Activated CD8-positive, alpha-beta memory T cell treated with anti-CD3 and anti-CD28 coated beads for 1 hour (primary cell): ENCODE measurements at regions not wholly inside any gene's neighbourhood (a gene's known extent, or its start where the extent isn't known, plus 50 kb on each side); places are given as distances from the start of the nearest gene placed in this dataset.
A peak's percentile ranks its signal among the peaks of the same experiment; 100 is the strongest.

Experiments
- DNase-seq, 2 donors: peaks; one replicate each; pipeline ENCODE4 v3.0.0-alpha.2; 2020; ENCODE audit warnings: low read depth in 1 of 2; ENCODE audit errors: extremely low read depth in 1 of 2

GRCh38 chr2:64767670-64768468 lies 114.2 kb upstream of the SERTAD2 start:
- DNase-seq: peak in 1 of 2 donors; percentile 56

GRCh38 chr2:64768491-64769005 lies 114.8 kb upstream of the SERTAD2 start:
- no peak for DNase-seq

- DNase-seq: no peak
Observed at GRCh38 chr2:64769392-64770044, 115.8 kb upstream of the SERTAD2 start.

GRCh38 chr2:64770137-64770780 lies 116.5 kb upstream of the SERTAD2 start:
- DNase-seq: no peak

GRCh38 chr2:64770781-64771334 lies 117.1 kb upstream of the SERTAD2 start:
- no peak for DNase-seq

- DNase-seq: no peak
Observed at GRCh38 chr2:64771737-64772136, 118.0 kb upstream of the SERTAD2 start.

- no peak for DNase-seq
Observed at GRCh38 chr2:64773461-64774118, 119.9 kb upstream of the SERTAD2 start.

GRCh38 chr2:64777841-64778240 lies 124.1 kb upstream of the SERTAD2 start:
- no peak for DNase-seq

GRCh38 chr2:64779117-64779690 lies 125.5 kb upstream of the SERTAD2 start:
- no peak for DNase-seq

- DNase-seq: no peak
Observed at GRCh38 chr2:64780041-64780440, 126.3 kb upstream of the SERTAD2 start.

- DNase-seq: no peak
Observed at GRCh38 chr2:64781711-64782390, 128.1 kb upstream of the SERTAD2 start.

- DNase-seq: no peak
Observed at GRCh38 chr2:64784168-64785061, 130.7 kb upstream of the SERTAD2 start.

GRCh38 chr2:64785245-64785644 lies 131.5 kb upstream of the SERTAD2 start:
- DNase-seq: no peak

- no peak for DNase-seq
Observed at GRCh38 chr2:64786343-64787018, 132.8 kb upstream of the SERTAD2 start.

GRCh38 chr2:64787019-64787365 lies 133.3 kb upstream of the SERTAD2 start:
- DNase-seq: no peak

- DNase-seq: no peak
Observed at GRCh38 chr2:64787698-64788097, 134.0 kb upstream of the SERTAD2 start.

- no peak for DNase-seq
Observed at GRCh38 chr2:64789466-64790320, 136.0 kb upstream of the SERTAD2 start.

GRCh38 chr2:64792300-64792699 lies 138.6 kb upstream of the SERTAD2 start:
- no peak for DNase-seq
